GM21529 (cell line): ENCODE measurements at regions not wholly inside any gene's neighbourhood (a gene's known extent, or its start where the extent isn't known, plus 50 kb on each side); places are given as distances from the start of the nearest gene placed in this dataset.
"Not testable (repeated sequence)": the region's sequence is repeated elsewhere in the genome, so short reads cannot be mapped to it uniquely, and the experiment has no call there.

Experiments
- ATAC-seq: cut with Tn5 transposase; IDR thresholded peaks from one replicate; pipeline ENCODE4 v1.9.1; 2021; ENCODE audit not compliant: unreplicated experiment

DNA sequence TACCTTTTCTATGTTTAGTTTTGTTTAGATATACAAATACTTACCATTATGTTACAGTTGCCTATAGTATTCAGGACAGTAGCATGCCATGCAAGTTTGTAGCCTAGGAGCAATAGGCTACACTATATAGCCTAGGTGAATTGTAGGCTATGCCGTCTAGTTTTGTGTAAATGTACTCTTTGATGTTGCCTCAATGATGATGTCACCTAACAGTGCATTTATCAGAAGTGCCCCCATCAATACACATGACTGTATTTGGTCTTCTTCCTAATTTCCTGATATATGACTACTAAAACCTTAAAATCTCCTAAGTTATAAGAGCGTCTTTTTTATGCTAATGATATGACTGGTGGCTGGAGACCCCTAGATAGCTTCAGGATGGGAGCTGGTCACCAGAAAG is 394.4 kb upstream of the STXBP6 start:
- no peak for ATAC-seq

DNA sequence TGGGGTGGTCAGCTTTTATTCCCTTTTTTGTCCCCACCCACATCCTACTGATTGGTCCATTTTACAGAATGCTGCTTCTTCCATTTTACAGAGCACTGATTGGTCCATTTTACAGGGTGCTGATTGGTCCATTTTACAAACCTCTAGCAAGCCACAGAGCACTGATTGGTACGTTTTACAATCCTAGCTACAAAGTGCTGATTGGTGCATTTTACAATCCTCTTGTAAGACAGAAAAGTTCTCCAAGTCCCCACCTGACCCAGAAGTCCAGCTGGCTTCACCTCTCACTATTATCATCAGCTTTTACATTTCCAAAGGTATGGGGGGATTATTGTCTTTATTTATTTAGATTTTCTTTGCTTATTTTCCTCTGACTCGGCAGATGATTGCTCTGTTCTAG is 390.4 kb upstream of the STXBP6 start:
- not testable (repeated sequence) for ATAC-seq

DNA sequence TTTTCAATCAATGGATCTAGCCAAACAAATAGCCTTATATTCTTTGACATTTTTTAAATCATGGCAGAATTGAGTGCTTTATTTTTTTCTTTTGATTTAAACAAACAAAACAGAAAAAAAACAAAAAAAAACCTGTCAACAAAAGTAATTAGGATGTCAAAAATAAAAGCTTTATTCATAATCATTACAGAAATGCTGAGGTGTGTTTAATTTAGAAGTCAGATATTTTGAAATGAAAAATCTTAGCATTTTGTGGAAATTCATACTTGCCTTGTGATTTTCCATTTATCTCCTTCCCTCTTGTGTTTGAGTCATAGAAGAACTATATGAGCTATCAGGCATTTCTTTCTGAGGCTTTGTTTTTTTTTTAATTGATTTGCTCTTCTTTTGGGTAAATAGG is 387.0 kb upstream of the STXBP6 start:
- ATAC-seq, result no peak

DNA sequence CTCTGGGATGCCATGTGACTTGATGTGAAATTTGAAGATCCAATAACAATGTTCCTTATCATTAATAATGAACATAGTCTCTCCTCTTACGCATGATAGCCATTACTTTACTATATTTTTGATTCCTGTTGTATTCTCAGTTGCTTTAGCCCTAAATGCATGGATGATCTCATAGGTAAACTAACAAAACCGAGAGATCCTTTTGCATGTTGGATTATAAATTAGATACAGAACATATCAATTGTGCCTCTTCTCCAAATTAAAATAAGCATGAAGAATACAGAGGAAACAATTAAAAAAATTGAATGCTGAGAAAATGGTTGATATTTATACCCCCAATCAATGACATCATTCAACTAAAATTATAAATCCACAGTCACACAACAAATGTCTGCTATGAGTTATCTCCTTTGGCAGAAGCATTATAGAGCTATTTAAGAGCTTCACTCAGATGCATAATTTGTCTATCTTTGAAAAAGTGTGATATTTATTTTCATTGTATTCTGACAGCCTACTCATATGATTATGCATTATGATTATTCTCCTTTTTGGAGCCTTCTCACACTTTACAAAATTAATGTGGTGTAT is 386.4 kb upstream of the STXBP6 start:
- no peak for ATAC-seq

DNA sequence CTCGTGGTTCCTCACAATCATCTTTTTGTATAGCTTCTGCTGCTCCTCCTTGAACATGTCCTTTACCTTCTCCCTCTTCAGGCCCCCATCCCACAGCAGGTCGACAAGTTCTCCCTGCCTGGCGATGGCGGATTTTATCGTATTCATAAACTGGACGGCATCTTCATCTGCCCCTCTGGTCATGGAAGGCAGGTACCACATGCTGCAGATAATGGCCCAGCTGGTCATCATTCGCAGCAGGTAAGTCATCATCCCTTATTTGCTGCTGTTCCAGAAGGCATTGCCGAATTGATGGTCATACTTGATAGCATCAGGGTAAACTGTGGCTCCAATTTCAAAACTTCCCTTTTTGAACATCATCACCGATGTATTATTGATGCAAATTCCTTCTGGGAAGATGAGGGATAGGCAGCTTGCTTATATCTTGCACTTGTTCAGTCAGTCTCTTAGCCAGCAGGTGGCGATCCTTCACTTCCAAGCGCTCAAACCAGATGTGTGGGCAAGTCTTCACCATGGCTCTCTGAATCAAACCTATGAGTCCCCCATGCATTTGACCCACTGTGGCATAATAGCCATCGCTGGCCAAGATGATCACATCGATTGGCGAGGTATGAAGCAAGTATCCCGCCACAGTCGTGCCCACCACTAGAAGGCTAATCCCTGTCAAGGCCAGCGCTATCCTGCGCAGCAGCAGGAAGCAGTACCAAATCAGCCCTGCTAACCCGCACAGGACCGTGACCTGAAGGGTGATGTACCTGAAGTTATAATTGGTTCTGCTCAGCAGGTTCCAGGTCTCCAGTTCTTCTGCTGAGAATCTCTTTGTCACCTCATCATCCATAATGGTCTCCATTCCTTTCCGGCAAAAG is 381.5 kb upstream of the STXBP6 start:
- ATAC-seq, result no peak

DNA sequence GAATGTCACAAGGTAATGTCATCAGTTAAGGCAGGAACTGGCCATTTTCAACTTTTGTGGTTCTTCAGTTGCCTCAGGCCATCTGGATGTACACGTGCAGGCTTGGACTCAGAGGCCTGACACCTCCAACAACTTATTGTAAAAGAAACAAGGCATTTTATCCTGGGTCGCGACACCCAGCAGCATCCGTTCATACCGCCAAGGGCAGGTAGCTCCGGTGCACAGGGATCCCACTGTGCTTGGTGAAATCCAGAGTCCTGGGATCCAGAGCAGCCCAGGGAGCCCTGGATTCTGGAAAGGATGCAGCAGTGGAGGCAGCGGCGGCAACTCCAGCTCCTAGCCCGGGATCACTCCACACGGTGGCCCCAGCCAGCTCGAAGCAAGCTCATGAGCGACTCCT is 380.9 kb upstream of the STXBP6 start:
- no peak for ATAC-seq

DNA sequence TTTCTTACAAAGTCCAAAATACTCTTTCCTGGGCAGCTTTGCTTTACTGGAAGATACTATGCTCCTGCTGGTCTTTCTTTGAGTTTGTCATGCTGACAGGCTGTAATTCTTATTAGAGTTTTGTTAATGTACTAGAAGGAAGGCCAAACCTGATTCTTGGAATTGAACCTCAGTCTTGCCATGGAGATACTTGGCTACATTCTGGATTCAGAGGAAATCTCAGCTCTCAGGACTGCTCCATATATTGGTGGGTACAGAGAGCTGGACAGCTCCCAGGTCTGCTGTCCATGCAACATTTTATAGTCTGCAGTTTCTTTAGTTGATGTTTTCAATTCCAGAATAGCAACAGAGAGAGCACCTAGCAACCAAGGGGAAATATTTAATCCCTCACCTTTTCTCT is 363.1 kb upstream of the STXBP6 start:
- ATAC-seq, result no peak

DNA sequence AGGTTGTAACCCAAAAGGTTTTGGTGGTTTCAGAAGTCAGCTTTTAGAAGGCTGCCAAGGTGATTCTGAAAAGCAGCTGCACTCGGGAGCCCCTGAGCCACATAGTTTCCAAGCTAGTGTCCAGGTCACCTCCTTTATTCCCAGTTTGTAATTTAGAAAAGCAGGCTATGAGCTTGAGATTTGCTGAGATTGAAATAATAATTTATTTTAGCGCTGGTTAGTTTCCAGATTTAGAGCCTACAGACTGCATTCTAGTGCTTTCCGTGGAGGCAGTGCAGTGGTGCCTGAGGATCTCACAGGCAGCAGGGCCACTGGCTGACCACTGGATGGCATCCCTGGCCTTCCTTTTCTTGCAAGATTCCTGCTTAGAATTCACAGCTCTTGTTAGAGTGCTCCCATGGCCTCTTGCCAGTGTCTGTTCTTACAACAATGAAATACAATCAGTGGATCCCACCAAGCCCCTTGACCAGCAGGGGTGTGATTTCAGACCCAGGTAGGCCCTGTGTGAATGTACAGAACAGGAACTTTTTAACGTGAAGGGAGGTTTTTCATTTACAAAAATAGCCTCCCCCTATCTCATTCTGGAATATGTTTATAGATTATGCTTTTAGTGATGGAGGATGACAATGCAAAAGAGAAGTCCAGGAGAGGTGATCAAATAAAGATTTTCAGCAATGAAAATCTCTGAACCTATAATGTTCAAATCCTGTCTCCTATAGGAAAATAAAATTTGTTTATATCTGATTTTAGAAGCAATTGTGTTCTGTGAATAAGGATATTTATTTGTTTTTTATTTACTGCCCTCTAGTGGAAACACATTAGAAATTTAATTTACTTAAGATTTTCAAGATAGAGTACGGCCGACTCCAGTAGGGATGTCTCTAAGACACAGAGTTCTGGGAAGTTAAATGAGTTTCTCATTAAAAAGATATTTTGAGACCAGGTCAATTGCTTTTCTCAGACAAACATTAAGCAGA is 362.1 kb upstream of the STXBP6 start:
- no peak for ATAC-seq

DNA sequence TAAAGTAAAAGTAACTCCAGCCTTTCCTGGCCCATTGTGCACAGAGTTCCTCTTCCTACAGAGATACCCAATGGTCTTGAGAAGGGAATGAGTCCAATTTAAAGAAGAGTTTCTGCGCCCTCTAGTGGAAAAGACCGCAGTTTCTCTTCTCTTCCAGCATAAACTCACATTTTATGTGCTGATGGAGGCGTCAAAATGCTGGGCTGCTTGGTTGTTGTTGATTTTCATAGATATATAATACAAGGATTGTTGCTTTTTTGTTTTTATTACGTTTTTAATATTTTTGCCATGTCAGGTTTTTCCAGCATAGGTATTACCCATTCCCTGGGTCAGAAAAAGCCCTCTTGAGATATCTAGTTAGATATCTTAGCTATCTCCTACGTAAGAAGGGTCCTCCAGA is 356.9 kb upstream of the STXBP6 start:
- no peak for ATAC-seq

DNA sequence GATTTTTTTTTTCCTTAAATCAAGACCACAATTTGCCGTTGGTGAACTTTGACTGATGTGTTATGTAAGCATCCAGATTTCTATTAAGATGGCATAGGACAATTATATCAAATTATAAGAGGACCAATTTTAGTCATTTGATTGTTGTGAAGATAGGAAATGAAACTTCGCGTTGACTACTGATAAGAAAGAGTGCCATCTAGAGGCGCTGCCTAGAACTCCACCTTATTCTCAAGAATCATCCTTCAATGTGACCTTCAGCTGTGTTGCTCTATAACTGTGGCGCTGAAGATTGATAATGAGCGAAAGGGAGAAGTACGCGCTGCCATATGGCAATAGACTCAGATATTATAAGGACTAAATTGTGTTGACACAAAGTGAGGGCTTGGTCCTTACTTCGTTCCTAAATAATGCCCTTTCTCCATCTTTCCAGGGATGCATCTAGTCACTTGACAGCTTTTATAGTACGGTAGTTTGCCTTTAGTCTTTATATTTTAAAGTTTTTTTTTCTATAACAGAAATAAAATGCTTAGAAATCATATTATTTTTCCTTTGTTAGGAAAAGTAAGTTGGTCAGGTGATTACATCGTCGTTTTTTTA is 350.8 kb upstream of the STXBP6 start:
- peak; percentile 74 for ATAC-seq

DNA sequence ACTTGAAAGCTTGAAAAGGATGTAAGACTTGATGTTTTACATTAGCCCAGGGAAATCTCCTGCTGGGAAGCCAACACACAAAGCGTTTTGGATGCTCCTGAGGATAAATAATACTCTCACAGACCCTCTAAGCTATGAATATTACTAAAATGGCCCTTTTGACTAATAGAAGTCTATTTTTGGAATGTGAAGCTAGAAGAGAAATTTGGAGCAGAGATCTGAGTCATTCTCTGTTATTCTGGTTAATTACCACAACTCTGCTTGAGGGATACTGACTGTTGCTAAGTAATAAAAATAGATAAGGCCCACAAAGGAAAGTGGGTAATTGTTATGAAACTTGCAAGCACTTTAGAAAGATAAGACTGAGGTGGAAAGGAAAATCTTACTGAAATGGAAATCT is 346.2 kb upstream of the STXBP6 start:
- ATAC-seq, result no peak

DNA sequence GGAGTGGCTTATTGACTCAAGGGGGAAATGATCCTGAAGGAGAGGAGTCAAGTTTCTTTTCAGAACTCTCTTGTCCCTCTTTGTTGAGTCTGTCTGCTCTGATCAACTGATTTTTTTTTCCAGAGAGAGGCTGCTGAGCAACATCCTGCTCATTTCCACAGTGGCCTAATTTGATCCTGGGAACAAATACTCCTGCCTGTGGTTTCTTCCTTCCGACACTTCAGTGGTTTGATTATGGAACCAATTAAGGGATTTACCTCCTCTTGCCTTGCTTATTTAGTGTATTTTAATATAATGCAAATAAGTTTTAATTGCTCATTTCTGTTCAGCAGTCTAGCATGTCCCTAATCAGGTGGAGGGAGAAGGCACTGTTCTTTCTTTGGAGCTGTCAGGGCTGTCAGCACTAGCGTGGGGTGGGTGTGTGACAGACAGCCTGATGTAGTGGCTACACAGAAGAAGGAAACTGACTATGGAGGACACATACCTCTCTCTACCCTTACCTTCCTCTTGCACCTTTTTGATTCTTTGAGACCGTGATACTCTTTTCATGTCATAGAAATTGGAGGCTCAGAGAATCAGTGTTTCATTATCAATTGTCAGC is 344.9 kb upstream of the STXBP6 start:
- ATAC-seq, result no peak

DNA sequence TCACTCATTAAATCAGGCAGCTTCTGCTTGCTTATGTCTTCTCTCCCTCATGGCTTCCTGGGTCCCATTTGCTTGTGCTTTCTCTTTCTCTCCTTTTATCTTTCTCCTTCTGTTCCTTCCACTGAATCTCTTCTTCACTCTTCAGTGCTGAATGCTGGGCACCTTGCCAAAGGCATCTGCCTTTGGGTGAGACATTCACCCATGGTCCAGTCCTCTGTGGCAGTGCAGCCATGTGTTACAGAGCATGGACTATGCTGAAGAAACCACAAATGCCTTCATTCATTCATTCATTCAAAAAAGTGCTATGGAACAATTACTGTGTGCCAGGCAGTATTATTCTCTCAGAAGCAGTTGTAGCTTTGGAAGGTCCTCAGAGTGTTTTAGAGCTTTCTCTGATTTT is 344.4 kb upstream of the STXBP6 start:
- ATAC-seq, result no peak

DNA sequence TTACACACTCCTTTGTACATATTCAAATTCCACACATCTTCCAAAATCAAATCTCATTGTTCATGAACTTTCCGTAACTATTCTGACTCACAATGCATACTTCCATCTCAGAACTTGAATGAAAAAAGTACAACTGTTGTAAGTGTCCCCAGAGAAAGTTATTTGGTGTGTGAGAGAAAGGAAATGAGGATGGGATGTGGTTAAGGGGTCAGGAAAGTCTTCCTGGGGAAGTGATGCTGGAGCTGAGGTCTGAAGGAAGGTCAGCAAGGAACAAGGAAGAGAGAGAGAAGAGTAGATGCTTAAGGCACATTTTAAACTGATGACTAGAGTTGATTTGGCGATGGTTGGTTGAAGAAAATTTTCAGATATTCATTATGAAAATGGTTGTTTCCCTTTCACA is 340.0 kb upstream of the STXBP6 start:
- no peak for ATAC-seq

DNA sequence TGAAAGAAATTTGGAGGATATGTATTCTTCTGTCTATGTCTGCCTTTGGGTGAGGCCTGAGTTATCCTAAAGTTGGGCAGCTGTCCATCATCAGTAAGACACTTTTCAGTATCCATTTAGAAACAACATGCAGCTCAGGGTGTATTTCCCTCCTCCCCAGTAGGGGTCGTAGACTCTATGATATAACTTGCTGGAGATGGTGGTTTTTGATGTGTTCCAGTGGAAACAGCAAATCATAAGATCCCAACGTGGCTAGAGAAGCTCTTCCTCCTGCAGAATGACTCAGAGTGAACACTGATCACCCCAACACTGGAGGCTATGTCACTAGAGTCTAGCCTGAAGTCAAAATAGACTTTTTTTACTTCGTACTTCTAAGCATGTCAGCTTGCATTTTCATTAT is 331.6 kb upstream of the STXBP6 start:
- ATAC-seq, result no peak

DNA sequence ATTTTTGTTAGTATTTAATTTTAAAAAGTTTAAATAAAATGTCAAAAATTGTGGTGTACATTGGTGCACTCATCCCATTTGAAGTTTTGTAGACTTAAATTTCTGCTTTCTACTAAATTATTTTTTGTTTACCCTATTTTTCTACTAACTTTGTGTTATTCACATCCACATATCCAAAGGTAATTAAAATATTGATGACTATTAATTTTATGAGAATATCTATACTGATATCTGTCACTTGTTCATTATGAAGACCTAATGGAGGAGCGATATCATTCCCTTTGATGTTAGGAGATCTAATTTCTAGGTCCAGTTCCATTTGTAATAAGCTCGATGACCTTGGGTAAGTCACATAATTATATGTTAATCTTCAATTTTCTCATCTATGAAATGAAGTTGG is 325.7 kb upstream of the STXBP6 start:
- ATAC-seq, result no peak

DNA sequence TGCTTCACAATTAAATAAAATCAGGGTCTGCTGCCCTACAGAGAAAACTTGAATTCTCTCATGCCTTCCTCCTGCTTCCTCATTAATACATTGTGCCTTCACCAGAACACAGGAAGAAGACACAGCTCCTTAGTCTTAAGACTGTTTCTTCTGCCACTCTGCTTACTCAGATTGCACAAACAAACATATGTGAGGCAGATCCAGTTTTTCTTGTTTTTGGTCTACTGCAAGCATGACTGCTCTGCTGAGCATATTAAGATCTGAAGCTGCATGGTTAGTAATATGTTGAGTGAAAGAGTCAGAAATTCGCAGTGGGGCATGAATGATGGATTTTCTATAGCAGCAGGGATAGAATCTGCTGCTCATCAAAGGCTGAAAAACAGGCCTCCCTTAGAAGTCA is 321.1 kb upstream of the STXBP6 start:
- ATAC-seq, result no peak

DNA sequence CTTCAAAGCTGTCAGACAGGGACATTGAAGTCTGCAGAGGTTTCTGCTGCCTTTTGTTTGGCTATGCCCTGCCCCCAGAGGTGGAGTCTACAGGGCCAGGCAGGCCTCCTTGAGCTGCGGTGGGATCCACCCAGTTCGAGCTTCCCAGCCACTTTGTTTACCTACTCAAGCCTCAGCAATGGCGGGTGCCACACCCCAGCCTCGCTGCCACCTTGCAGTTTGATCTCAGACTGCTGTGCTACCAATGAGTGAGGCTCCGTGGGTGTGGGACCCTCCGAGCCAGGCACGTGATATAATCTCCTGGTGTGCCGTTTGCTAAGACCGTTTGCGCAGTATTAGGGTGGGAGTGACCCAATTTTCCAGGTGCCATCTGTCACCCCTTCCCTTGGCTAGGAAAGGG is 320.1 kb upstream of the STXBP6 start:
- ATAC-seq, result not testable (repeated sequence)

DNA sequence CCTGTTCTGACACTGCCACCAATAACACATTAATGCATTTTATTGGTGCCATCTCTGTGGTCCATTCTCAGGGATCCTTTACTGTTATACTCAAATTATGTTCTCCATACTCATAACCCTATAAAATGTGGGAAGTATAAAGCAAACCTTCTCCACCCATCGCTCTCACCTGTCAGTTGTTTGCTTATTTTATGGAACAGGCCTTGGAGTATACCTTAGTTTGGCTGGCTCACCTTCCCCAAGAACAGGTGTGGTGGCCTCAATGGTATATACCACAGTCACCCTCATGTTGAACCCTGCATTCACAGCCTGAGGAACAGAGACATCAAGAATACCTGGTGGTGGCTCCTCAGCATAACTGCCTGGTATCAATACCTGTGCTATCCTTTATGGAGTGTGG is 308.4 kb upstream of the STXBP6 start:
- ATAC-seq, result no peak

DNA sequence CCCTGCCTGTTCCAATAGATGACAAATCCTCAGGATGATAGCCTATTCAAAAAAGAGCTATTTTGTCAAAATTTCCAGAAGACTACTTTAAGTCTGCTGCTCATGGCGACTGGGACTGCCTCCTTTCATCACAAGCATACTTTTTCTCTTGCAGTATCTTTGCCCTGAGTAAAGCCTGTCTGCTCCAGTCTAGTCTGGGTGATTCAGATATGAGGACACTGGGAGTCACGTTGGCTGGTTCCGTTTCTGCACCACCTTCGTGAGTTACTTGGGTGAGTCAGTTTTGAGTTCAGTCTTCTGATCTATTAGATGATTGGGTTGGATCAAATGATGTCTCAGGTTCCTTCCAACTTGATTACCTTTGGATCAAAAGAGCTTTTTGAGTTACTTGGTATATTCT is 301.3 kb upstream of the STXBP6 start:
- no peak for ATAC-seq

DNA sequence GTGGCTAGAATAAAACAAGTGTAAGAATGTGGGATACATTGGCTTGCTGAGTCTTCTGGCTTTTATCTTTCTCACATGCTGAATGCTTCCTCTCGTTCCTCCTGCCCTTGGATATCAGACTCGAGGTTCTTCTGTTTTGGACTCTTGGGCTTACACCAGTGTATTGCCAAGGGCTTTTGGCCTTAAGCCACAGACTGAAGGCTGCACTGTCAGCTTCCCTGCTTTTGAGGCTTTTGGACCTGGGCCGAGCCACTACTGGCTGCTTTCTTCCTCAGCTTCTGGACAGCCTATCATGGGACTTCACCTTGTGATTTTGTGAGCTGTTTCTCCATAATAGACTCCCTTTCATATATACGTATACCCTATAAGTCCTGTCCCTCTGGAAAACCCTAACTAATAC is 300.9 kb upstream of the STXBP6 start:
- ATAC-seq, result no peak
